HUES64 (cell line): ENCODE measurements at regions not wholly inside any gene's neighbourhood (a gene's known extent, or its start where the extent isn't known, plus 50 kb on each side); places are given as distances from the start of the nearest gene placed in this dataset.
"Not testable (repeated sequence)": the region's sequence is repeated elsewhere in the genome, so short reads cannot be mapped to it uniquely, and the experiment has no call there.

Experiments used
- H3K27ac ChIP-seq: 2 replicates; pipeline ENCODE4 v1.7.0; 2013; ENCODE audit warnings: low read depth, low read length, inconsistent platforms
- H3K27me3 ChIP-seq: 2 replicates; pipeline ENCODE4 v1.6.1; 2013; ENCODE audit warnings: mild to moderate bottlenecking, low read length; ENCODE audit not compliant: insufficient read depth
- H3K36me3 ChIP-seq: 2 replicates; pipeline ENCODE4 v1.6.1; 2013; ENCODE audit warnings: mild to moderate bottlenecking, low read length; ENCODE audit not compliant: insufficient read depth
- H3K4me1 ChIP-seq: 2 replicates; pipeline ENCODE4 v1.6.1; 2013; ENCODE audit warnings: mild to moderate bottlenecking, low read length, moderate library complexity; ENCODE audit not compliant: insufficient read depth
- H3K4me3 ChIP-seq: 2 replicates; pipeline ENCODE4 v1.5.1; 2013; ENCODE audit warnings: mild to moderate bottlenecking, low read length, moderate library complexity
- H3K9ac ChIP-seq: 2 replicates; pipeline ENCODE4 v1.6.1; 2013; ENCODE audit warnings: mild to moderate bottlenecking, low read depth, low read length
- H3K9me3 ChIP-seq: 2 replicates; pipeline ENCODE4 v1.6.1; 2013; ENCODE audit warnings: low read depth, low read length; ENCODE audit not compliant: insufficient read depth
- WGBS: fragments of 150-250, 120-280 bp; methylation state at CpG from one replicate; pipeline ENCODE4 v1.1.7; 2013; ENCODE audit warnings: missing lambda C conversion rate; 5-methylcytosine and 5-hydroxymethylcytosine counted together

DNA sequence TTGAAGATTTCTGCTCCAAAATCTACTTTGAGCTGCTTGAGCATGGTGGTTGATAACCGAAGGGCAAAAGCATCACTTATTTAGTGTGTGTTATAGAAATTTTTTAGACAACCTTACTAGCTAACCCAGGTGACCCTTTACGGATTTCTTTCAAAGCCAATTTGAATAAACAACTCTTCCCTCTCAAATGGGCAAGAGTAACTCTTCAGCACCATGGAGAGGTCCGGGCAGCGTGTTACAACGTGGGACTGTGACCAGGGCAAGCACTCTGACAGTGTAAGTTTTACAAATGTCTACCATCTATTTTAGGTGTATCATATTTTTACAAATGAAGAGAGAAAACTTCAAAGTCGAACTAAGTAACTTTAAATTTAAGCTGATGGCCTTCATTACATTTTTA is 471.8 kb downstream of the MFSD1 start:
- Histone ChIP-seq H3K4me1 (no peaks in the 10 kb centered on the region), H3K27me3 (peaks cover 13% of the 10 kb centered on the region), H3K27ac (no peak overlapping the region), H3K4me3 (no peak overlapping the region), H3K9me3 (no peaks in the 10 kb centered on the region), H3K36me3 (no peaks in the 10 kb centered on the region), H3K9ac (no peak overlapping the region)
- WGBS, result 15% methylated on average over 4 of the region's 6 CpGs

DNA sequence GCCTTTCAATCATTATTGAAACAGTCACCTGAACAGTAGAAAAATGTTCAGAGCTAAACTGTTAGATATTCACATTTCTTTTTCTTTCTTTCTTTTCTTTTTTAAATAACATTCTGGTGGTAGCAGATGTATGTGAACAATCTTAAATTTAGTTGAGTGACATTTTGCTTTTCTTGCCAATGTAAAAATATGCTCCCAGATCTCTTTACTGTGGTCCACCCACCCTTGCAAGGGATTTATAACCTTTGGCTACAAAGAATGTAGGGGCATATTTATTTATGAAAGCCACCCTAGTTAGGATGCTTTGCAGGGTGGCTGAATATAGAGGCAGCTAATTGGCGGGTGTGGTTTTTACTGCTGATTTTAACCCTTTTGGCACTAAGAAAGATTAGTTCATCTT is 473.9 kb downstream of the MFSD1 start:
- WGBS, result 69% methylated on average over 1 of the region's 1 CpG
- Histone ChIP-seq H3K4me1 (no peaks in the 10 kb centered on the region), H3K36me3 (no peaks in the 10 kb centered on the region), H3K4me3 (no peak overlapping the region), H3K27me3 (peaks cover 13% of the 10 kb centered on the region), H3K9me3 (no peaks in the 10 kb centered on the region), H3K9ac (no peak overlapping the region), H3K27ac (no peak overlapping the region)

DNA sequence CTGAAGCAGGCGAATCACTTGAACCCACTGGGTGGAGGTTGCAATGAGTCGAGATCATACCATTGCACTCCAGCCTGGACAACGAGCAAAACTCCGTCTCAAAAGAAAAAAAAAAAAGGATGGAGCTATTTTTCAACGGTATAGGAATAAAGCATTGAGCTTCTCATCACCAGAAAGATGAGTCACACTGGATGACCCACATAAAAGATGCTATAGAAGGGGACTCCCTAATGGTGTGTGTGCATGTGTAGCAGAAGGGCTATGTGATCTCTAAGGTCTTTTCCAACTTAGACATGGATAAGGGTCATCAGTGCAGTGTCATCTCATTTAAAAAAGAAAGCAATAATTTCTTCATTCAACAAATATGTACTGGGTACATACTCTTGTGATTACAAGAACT is 476.0 kb downstream of the MFSD1 start:
- Histone ChIP-seq H3K27me3 (peaks cover 13% of the 10 kb centered on the region), H3K4me1 (no peaks in the 10 kb centered on the region), H3K27ac (no peak overlapping the region), H3K4me3 (no peak overlapping the region), H3K9ac (no peak overlapping the region), H3K36me3 (no peaks in the 10 kb centered on the region), H3K9me3 (no peaks in the 10 kb centered on the region)
- 88% methylated on average over 5 of the region's 5 CpGs for WGBS

GRCh38 chr3:159280386-159281191 is 478.7 kb downstream of the MFSD1 start:
- H3K36me3 ChIP-seq, result no peaks in the 10 kb centered on the region
- H3K9me3 ChIP-seq, result no peaks in the 10 kb centered on the region
- no peaks in the 10 kb centered on the region for H3K4me1 ChIP-seq
- H3K9ac ChIP-seq, result no peak overlapping the region
- H3K27me3 ChIP-seq, result peaks cover 9% of the 10 kb centered on the region
- H3K4me3 ChIP-seq, result no peak overlapping the region
- no peak overlapping the region for H3K27ac ChIP-seq
- 90% methylated on average over 10 of the region's 10 CpGs for WGBS

- Histone ChIP-seq H3K27ac (no peak overlapping the region), H3K9ac (no peak overlapping the region), H3K9me3 (no peaks in the 10 kb centered on the region), H3K4me3 (no peak overlapping the region), H3K27me3 (no peaks in the 10 kb centered on the region), H3K36me3 (no peaks in the 10 kb centered on the region), H3K4me1 (no peaks in the 10 kb centered on the region)
- WGBS, result no CpG with 5 or more reads among the region's 1 CpG
Observed at GRCh38 chr3:159293493-159293892, 491.6 kb downstream of the MFSD1 start.

DNA sequence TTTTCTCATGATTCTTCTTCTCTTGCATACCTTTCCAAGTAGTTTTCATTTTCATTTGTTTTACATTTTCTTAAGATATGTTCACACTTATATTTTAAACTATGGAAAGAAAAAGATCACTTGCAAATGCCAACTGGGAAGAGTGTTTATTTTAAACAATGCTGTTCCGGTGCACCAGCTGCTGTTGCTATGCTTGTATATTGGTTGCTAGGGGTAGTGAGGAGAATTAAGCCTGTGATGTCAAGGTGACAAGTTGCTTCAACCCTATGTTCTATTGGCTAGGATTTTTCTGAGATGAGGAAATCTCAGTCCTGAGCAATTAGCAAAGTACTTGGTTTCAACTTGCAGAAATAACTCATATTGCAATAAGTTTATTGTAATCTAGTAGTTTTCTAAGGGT is 500.1 kb downstream of the MFSD1 start:
- H3K36me3 ChIP-seq, result no peaks in the 10 kb centered on the region
- 0 out of 2 replicates have a peak, but pooled peaks cover 3% of the 10 kb centered on the region for H3K4me1 ChIP-seq
- H3K27ac ChIP-seq, result no peak overlapping the region
- H3K4me3 ChIP-seq, result no peak overlapping the region
- no peak overlapping the region for H3K9ac ChIP-seq
- H3K27me3 ChIP-seq, result no peaks in the 10 kb centered on the region
- no peaks in the 10 kb centered on the region for H3K9me3 ChIP-seq
- 94% methylated on average over 1 of the region's 1 CpG for WGBS

DNA sequence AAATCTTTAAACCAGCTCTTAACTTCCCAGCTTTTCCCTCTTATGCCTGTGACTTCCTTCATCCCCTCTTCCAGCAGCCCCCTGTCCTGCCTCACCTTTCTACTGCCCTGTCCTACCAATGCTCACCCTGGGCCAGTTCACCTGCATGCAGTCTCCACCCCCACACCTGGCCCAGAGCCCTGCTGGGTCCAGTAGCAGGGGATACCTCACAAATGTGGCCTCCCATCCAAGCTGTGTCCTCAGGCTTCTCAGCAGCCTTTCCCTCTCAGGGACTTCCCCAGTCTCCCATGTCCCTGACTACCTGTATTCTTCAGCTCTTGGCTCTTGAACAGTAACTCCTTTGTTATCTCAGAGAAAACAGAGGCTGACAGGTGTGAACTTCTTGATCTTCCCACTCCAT is 503.2 kb downstream of the MFSD1 start:
- Histone ChIP-seq H3K4me1 (0 out of 2 replicates have a peak, but pooled peaks cover 3% of the 10 kb centered on the region), H3K4me3 (no peak overlapping the region), H3K27me3 (no peaks in the 10 kb centered on the region), H3K9ac (no peak overlapping the region), H3K36me3 (no peaks in the 10 kb centered on the region), H3K27ac (no peak overlapping the region), H3K9me3 (0 out of 2 replicates have a peak, but pooled peaks cover 2% of the 10 kb centered on the region)

DNA sequence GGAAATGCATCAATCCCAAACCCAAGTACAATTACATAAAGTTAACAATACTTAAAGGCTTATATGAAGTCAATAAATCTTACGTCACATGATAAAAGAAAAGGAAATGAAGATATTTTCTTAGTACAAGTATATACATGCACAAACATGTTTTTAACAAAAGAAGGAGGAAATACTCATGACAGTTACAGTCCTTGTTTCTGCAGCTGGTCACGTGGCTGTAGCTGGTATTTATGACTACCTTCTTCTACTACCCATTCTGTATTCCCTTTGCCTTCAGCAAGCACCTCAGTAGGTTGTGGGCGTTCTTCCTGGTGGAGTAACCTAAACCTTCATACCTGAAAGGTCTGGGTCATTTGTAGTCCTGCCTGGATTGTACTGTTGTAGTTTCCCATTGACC is 514.9 kb downstream of the MFSD1 start:
- H3K4me1 ChIP-seq, H3K9me3 ChIP-seq, H3K4me3 ChIP-seq, H3K9ac ChIP-seq, H3K36me3 ChIP-seq, H3K27ac ChIP-seq, H3K27me3 ChIP-seq: not testable (repeated sequence)
- 89% methylated on average over 2 of the region's 3 CpGs for WGBS

GRCh38 chr3:159319156-159319555 is 517.3 kb downstream of the MFSD1 start:
- H3K27me3 ChIP-seq, result no peaks in the 10 kb centered on the region
- H3K36me3 ChIP-seq, result no peaks in the 10 kb centered on the region
- H3K9me3 ChIP-seq, result no peaks in the 10 kb centered on the region; the same call in 1 of the 2 replicates
- H3K4me3 ChIP-seq, result no peak overlapping the region
- no peaks in the 10 kb centered on the region for H3K4me1 ChIP-seq
- no peak overlapping the region for H3K27ac ChIP-seq
- H3K9ac ChIP-seq, result no peak overlapping the region

DNA sequence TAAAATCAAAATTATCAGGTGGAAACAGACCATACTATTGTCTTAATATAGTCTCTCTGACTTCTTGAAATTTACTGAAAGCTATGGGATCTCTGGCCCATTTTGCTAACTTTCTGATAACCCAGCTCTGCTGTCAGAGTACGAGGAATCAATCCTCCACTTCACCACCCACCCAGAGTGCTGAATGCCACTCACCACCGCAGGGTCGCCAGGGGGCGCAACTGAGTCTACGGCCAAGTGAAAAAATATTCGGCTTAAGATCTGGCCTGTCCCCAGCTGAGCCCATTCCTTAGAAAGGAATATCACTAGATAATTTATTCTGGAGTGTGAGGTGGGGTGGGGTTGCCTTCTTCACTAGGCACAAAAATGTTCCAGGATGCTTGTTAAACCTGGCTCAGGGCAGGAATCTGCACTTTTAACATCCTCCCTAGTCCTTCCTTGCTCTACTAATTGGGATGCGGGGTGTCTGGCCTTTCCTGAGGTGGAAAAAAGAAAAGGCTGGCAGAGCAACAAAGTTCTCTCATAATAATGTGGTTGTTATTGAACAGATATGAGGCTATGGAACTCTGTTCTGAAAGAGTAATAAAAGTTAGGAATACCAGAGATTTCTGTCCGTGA is 520.6 kb downstream of the MFSD1 start:
- Histone ChIP-seq H3K9me3 (no peaks in the 10 kb centered on the region), H3K9ac (no peak overlapping the region), H3K27me3 (no peaks in the 10 kb centered on the region), H3K36me3 (no peaks in the 10 kb centered on the region), H3K27ac (no peak overlapping the region), H3K4me3 (no peak overlapping the region), H3K4me1 (no peaks in the 10 kb centered on the region)
- 41% methylated on average over 8 of the region's 8 CpGs for WGBS

DNA sequence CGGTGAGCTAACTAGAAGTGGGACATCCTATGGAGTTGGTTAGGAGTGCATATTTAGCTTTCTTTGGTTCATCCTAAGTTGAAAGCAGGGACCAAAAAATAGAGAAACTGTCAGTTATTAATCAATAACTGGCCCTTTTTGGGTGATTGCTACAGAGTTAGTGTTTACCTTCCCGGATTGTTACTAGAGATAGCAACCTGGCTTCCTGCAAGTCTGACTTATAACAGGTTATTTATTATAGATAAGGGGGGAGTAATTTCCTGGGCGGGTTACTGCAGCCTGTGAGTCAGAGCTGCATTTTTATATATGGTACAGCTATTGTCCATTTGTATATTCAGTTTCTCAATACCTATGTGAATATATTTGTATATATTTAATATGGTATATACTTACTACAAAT is 522.0 kb downstream of the MFSD1 start:
- WGBS, result 93% methylated on average over 2 of the region's 3 CpGs

More for the DNA sequence above, 522.0 kb downstream of the MFSD1 start:
- Histone ChIP-seq H3K9me3 (no peaks in the 10 kb centered on the region), H3K4me1 (no peaks in the 10 kb centered on the region), H3K36me3 (no peaks in the 10 kb centered on the region), H3K4me3 (no peak overlapping the region), H3K27ac (no peak overlapping the region), H3K9ac (no peak overlapping the region), H3K27me3 (no peaks in the 10 kb centered on the region)
